Heart left ventricle (tissue), 13 donors: ENCODE measurements at regions not wholly inside any gene's neighbourhood (a gene's known extent, or its start where the extent isn't known, plus 50 kb on each side); places are given as distances from the start of the nearest gene placed in this dataset.

Source experiments
- POLR2A ChIP-seq, 2 donors: fragments of 450-650 bp; IDR thresholded peaks; one replicate each; pipeline ENCODE4 v1.6.1; 2017; ENCODE audit warnings: antibody characterized with exemption in 2 of 2, mild to moderate bottlenecking in 2 of 2, moderate library complexity in 2 of 2
- TF ChIP-seq, protein P1 (sequence below), 12 donors: fragments of 200-600 bp; sonication (generic) in 4 of 12; IDR thresholded peaks; one replicate each; pipeline versions ENCODE4 v1.5.0 to v1.8.0; 2018 to 2022; ENCODE audit warnings: antibody characterized with exemption in 12 of 12, mild to moderate bottlenecking in 5 of 12
- donor health status: ischemic (EF 13 %, LVEDD 7.1; RV severe dilation, severe dysfunction).
- donor health status: DM: no; HTN: yes; CAD: no.
- donor health status: DM: no; HTN: no; CAD: no.
- donor health status: ischemic (EF 25% LVEDD 6.9; RV normal size, moderate dysfunction).
- donor health status: ischemic (EF 25% LVEDD 5.7; RV mildly dilated, moderate dysfunction).
- donor health status: ischemic (EF 35%, LVEDD 5.7; RV mildly dilated, moderate dysfunction).
- donor health status: nonischemic (EF 11% LVEDD 7.7; RV severe dilation, severe dysfunction).
- donor health status: DM: yes; HTN: yes; CAD: no.
- donor health status: PGD.
- donor health status: ischemic (EF 29% LVEDD 5.4; RV normal size, mild dysfunction).
- donor health status: nonischemic (EF 23%, LVEDD 6.1; RV moderate dilation, normal function).

DNA sequence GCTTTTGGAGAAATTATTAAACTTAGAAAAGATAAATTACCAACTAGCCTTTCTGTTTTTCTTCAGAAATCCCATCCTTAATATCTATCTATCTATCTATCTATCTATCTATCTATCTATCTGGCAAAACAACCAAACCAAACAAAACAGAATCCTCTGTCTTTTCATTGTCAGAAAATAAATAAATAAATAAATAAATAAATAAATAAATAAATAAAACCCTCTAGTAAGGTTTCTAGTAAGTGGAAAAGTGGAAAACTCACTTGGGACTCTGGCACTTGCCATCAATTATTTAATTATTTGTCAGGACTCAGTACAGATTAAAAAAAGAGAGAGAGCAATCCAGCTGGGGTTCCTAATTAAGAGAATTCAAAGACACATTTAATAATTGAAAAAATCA is 556.2 kb upstream of the CHORDC1 start:
- TF ChIP-seq, protein P1, sequence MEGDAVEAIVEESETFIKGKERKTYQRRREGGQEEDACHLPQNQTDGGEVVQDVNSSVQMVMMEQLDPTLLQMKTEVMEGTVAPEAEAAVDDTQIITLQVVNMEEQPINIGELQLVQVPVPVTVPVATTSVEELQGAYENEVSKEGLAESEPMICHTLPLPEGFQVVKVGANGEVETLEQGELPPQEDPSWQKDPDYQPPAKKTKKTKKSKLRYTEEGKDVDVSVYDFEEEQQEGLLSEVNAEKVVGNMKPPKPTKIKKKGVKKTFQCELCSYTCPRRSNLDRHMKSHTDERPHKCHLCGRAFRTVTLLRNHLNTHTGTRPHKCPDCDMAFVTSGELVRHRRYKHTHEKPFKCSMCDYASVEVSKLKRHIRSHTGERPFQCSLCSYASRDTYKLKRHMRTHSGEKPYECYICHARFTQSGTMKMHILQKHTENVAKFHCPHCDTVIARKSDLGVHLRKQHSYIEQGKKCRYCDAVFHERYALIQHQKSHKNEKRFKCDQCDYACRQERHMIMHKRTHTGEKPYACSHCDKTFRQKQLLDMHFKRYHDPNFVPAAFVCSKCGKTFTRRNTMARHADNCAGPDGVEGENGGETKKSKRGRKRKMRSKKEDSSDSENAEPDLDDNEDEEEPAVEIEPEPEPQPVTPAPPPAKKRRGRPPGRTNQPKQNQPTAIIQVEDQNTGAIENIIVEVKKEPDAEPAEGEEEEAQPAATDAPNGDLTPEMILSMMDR (IDR thresholded peaks at IDR 0.05): no peak
- no peak for TF ChIP-seq POLR2A (IDR thresholded peaks at IDR 0.05)
